DND-41 (cell line): ENCODE measurements at regions not wholly inside any gene's neighbourhood (a gene's known extent, or its start where the extent isn't known, plus 50 kb on each side); places are given as distances from the start of the nearest gene placed in this dataset.
A peak's percentile ranks its signal among the peaks of the same experiment; 100 is the strongest.

ENCODE experiments used
- ATAC-seq: fragments of 200-7000 bp; cut with Tn5 transposase; 3 replicates; pipeline ENCODE4 v1.9.1; 2021; ENCODE audit warnings: low read depth; ENCODE audit not compliant: insufficient read depth
- DNase-seq: peaks from one replicate; pipeline ENCODE4 v3.0.0-alpha.2; 2020
- H2AFZ ChIP-seq: 2 replicates; pipeline ENCODE4 v1.6.0; 2012; ENCODE audit warnings: low read depth, low read length
- H3K27ac ChIP-seq: 2 replicates; pipeline ENCODE4 v1.5.1; 2012; ENCODE audit warnings: low read length, inconsistent platforms
- H3K27me3 ChIP-seq: fragments of 200-600 bp; sonication (generic); 2 replicates; pipeline ENCODE4 v1.6.0; 2012; ENCODE audit warnings: low read length, mild to moderate bottlenecking, inconsistent platforms; ENCODE audit not compliant: insufficient read depth, poor library complexity
- H3K36me3 ChIP-seq: 2 replicates; pipeline ENCODE4 v1.5.1; 2012; ENCODE audit warnings: low read length, inconsistent platforms; ENCODE audit not compliant: insufficient read depth
- H3K4me1 ChIP-seq: 2 replicates; pipeline ENCODE4 v1.5.1; 2012; ENCODE audit warnings: mild to moderate bottlenecking, low read length; ENCODE audit not compliant: insufficient read depth
- H3K4me2 ChIP-seq: 2 replicates; pipeline ENCODE4 v1.6.0; 2012; ENCODE audit warnings: mild to moderate bottlenecking, moderate library complexity, low read length, inconsistent platforms; ENCODE audit not compliant: insufficient read depth
- H3K4me3 ChIP-seq, 2 experiments: fragments of 200-600 bp in 1 of 2; shearing (Covaris generic) in 1 of 2; 2 replicates each; pipeline ENCODE4 v1.5.1; 2012 to 2016; ENCODE audit warnings: inconsistent platforms in 2 of 2, low read length in 2 of 2, mild to moderate bottlenecking in 2 of 2, low read depth in 1 of 2, moderate library complexity in 1 of 2
- H3K79me2 ChIP-seq: 2 replicates; pipeline ENCODE4 v1.6.0; 2012; ENCODE audit warnings: low read length, inconsistent platforms; ENCODE audit not compliant: insufficient read depth
- H3K9ac ChIP-seq: 2 replicates; pipeline ENCODE4 v1.6.0; 2012; ENCODE audit warnings: low read depth, mild to moderate bottlenecking, inconsistent platforms, low read length, moderate library complexity
- H3K9me3 ChIP-seq: 2 replicates; pipeline ENCODE4 v1.5.1; 2012; ENCODE audit warnings: low read length, moderate library complexity, mild to moderate bottlenecking, inconsistent platforms; ENCODE audit not compliant: insufficient read depth, severe bottlenecking
- H4K20me1 ChIP-seq: 2 replicates; pipeline ENCODE4 v1.6.0; 2012; ENCODE audit warnings: low read length; ENCODE audit not compliant: insufficient read depth
- CTCF ChIP-seq: IDR thresholded peaks from 2 replicates; pipeline ENCODE4 v1.5.1; 2012; ENCODE audit warnings: borderline replicate concordance, low read length, moderate library complexity, mild to moderate bottlenecking; ENCODE audit not compliant: poor library complexity, severe bottlenecking; ENCODE audit errors: extremely low read depth
- EZH2 ChIP-seq: IDR thresholded peaks from 3 replicates; pipeline ENCODE4 v1.6.1; 2012; ENCODE audit warnings: borderline replicate concordance, low read depth, mild to moderate bottlenecking, moderate library complexity, low read length, inconsistent platforms; ENCODE audit not compliant: severe bottlenecking

GRCh38 chr21:16554503-16554902, 824.7 kb downstream of the USP25 start:
- Histone ChIP-seq H3K27me3 (no peaks in the 10 kb centered on the region), H3K9ac (no peak overlapping the region), H3K9me3 (no peaks in the 10 kb centered on the region), H3K27ac (no peak overlapping the region), H3K4me1 (no peaks in the 10 kb centered on the region), H3K4me2 (no peak overlapping the region), H3K36me3 (no peaks in the 10 kb centered on the region), H4K20me1 (no peaks in the 10 kb centered on the region), H2AFZ (no peak overlapping the region), H3K79me2 (no peaks in the 10 kb centered on the region), H3K4me3 (no peak overlapping the region)
- DNase-seq (no peak), ATAC-seq (no peak)
- TF ChIP-seq EZH2: no peak
- TF ChIP-seq CTCF: no peak

- Histone ChIP-seq H3K27ac (no peak overlapping the region), H3K4me1 (no peaks in the 10 kb centered on the region; the same call in 1 of the 2 replicates), H3K4me2 (no peak overlapping the region), H3K36me3 (no peaks in the 10 kb centered on the region), H2AFZ (no peak overlapping the region), H3K79me2 (no peaks in the 10 kb centered on the region), H3K9ac (no peak overlapping the region), H3K27me3 (no peaks in the 10 kb centered on the region), H3K9me3 (no peaks in the 10 kb centered on the region), H4K20me1 (no peaks in the 10 kb centered on the region), H3K4me3 (no peak overlapping the region)
- TF ChIP-seq EZH2 (no peak), CTCF (no peak)
- no peak for DNase-seq
- ATAC-seq: peak; percentile 57; the same call in 2 of the 3 replicates
Observed at GRCh38 chr21:16563116-16563515, 833.3 kb downstream of the USP25 start.

GRCh38 chr21:16563795-16564194, 834.0 kb downstream of the USP25 start:
- Histone ChIP-seq H3K27me3 (no peaks in the 10 kb centered on the region), H3K4me3 (no peak overlapping the region), H3K9ac (no peak overlapping the region), H3K4me2 (no peak overlapping the region), H3K27ac (no peak overlapping the region), H3K4me1 (no peaks in the 10 kb centered on the region; the same call in 1 of the 2 replicates), H2AFZ (no peak overlapping the region), H3K9me3 (no peaks in the 10 kb centered on the region), H3K79me2 (no peaks in the 10 kb centered on the region), H3K36me3 (no peaks in the 10 kb centered on the region), H4K20me1 (no peaks in the 10 kb centered on the region)
- TF ChIP-seq EZH2: no peak
- ATAC-seq: no peak
- DNase-seq: no peak

- DNase-seq: no peak
- H3K79me2 ChIP-seq: no peaks in the 10 kb centered on the region
Observed at GRCh38 chr21:16568244-16568643, 838.5 kb downstream of the USP25 start.

More at GRCh38 chr21:16568244-16568643, 838.5 kb downstream of the USP25 start:
- no peak overlapping the region for H2AFZ ChIP-seq
- no peak for ATAC-seq
- TF ChIP-seq CTCF (no peak), EZH2 (no peak)
- no peaks in the 10 kb centered on the region for H3K36me3 ChIP-seq
- no peak overlapping the region for H3K4me3 ChIP-seq
- H3K4me2 ChIP-seq: no peak overlapping the region
- H4K20me1 ChIP-seq: no peaks in the 10 kb centered on the region
- H3K27ac ChIP-seq: no peak overlapping the region
- no peaks in the 10 kb centered on the region for H3K4me1 ChIP-seq
- H3K9me3 ChIP-seq: no peaks in the 10 kb centered on the region
- no peak overlapping the region for H3K9ac ChIP-seq
- H3K27me3 ChIP-seq: no peaks in the 10 kb centered on the region
